HG02981 (cell line): ENCODE measurements at regions not wholly inside any gene's neighbourhood (a gene's known extent, or its start where the extent isn't known, plus 50 kb on each side); places are given as distances from the start of the nearest gene placed in this dataset.
"Not testable (repeated sequence)": the region's sequence is repeated elsewhere in the genome, so short reads cannot be mapped to it uniquely, and the experiment has no call there.

Source experiments
- ATAC-seq: cut with Tn5 transposase; IDR thresholded peaks from one replicate; pipeline ENCODE4 v1.9.1; 2021; ENCODE audit warnings: mild to moderate bottlenecking, moderate library complexity; ENCODE audit not compliant: unreplicated experiment

DNA sequence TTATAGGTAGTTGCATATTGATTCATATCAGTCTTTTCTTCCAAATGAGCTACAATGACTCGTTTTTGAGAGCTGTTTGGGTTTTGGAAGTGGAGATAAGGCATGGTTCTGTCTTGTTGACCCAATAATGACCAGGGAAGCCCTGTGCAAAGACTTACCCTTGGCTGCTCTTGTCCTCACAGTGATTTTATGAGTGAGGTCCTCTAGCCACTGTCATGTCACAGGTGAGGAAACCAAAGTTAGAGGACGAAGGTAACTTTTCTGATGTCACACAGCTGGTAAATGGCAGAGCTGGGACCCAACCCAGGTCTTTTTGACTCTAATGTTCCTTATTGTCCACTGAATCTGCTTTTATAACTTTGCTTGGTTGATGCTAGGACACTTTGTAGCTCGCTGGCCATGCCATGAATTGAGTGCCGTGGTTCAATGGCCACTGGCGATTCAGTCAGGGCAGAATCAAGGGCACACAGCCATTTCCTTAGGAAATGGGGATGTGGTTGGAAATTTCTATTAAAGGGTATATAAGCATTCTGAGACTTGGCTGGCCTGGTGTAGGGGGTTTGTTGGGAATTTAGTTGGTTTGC lies 249.1 kb downstream of the GOLGA6L6 start:
- ATAC-seq = not testable (repeated sequence)

DNA sequence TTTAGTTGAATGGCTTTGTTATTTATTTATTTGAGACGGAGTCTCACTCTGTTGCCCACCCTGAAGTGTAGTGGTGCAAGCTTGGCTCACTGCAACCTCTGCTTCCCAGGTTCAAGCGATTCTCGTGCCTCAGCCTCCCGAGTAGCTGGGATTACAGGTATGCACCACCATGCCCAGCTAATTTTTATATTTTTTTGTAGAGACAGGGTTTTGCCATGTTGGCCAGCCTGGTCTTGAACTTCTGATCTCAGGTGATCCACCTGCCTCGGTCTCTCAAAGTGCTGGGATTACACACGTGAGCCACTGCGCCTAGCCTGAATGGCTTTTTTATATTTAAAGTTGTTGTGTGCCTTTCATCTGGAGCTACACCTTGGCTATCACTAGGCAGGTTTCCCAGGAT lies 250.0 kb downstream of the GOLGA6L6 start:
- not testable (repeated sequence) for ATAC-seq

DNA sequence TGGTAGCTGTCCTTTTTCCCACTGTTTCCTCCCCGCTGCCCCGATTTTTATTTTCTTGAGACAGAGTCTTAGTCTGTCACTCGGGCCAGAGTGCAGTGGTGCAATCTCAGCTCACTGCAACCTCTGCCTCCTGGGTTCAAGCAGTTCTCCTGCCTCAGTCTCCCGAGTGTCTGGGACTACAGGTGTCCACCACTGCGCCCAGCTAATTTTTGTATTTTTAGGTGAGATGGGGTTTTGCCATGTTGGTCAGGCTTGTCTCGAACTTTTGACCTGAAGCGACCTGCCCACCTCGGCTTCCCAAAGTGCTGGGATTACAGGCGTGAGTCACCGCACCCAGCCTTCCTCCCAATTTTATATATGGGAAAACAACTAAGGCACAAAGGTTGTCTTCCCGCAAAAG lies 251.0 kb downstream of the GOLGA6L6 start:
- not testable (repeated sequence) for ATAC-seq

DNA sequence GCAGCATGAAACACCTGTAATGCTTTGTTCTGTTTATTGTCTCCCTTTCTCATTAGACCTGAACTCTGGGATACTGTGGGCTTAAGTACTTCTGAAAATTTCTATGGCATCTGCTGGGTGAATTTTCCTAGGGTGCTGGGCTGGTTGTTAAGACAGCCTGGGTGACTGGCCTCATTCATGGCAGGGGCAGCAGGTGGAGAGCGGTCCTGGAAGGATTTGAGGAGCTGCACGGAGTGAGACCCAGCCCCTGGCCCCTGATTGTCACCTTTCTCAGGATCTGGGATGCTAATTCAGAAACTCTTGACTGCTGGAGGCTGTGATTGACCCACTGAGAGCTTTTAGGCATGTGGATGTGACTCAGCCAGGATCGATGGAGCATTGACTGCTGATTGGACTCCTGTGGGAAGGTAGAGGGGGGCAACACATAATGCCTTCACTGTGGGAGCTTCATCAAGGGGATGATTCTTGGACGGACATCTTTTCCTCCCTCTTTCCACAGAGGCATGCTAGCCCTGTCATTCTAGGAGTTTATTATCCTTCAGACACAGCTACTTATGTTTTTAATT lies 252.0 kb downstream of the GOLGA6L6 start:
- ATAC-seq = not testable (repeated sequence)

DNA sequence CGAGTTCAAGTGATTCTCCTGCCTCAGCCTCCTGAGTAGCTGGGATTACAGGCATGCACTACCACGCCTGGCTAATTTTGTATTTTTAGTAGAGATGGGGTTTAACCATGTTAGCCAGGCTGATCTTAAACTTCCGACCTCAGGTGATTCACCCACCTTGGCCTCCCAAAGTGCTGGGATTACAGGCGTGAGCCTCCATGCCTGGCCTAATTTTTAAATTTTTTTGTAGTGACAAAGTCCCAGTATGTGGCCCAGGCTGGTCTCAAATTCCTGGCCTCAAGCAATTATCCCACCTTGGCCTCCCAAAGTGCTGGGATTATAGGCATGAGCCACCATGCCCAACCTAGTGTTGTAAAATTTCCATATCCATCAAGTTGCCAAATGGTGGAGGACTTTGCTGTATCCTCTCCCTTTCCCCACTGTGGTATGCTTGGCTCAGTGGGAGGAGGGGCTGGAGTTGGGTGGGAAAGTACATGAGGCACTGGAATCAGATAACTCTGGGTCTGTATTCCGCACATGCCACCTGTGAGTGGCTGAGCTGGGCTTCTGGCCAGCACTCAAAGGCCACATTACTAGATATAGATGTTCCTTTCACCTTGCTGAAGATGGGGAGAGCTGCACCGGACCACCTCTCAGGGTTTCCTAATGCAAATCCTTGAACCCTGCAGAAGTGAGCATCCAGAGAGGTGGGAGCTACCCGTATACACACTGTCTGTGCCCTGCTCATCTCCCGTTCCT lies 252.6 kb downstream of the GOLGA6L6 start:
- not testable (repeated sequence) for ATAC-seq

DNA sequence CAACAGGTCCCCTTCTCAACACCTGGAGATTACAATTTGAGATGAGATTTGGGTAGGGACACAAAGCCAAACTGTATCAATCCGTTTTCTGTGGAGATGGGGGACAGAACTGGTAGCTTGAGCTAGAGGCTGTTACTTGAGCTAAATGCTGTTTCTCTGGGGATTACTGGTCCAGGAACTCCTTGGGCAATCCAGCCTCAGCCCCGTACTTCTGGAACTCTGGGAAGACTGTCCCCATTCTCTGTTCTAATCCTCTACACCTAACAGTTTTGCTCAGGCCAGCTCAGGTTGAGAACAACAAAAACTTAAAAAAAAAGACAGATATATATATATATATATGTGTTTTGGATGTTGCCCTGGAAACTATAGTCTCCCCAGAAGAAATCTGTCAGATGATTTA lies 255.0 kb downstream of the GOLGA6L6 start:
- ATAC-seq = not testable (repeated sequence)

DNA sequence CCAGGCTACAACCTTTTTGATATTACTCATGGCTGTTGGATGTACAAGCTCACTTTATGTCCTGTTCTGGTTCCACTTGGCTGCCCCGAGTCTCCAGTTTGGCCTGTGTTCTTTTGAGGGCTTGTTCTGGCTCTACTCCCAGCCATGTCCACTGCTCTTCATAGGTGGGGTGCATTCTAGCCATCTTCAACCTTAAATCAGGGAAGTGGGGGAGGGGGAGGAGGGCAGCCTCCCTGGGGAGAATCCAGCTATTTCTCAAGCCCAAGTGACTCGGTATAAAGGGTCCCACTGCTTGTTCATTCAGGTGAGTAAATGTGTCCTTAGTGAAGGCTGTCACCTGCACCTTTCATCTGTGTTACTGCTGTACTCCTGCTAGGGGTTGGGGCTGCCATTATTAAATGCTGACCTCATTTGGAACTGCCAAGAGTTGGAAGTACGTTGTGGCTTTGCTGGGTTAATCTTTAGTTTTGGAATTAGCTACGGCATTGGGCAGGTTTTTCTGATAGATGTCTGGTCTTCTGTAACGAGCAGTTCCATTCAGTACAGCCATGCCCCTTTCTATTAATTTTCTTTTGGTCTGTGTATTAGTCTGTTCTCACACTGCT lies 255.8 kb downstream of the GOLGA6L6 start:
- ATAC-seq = not testable (repeated sequence)

DNA sequence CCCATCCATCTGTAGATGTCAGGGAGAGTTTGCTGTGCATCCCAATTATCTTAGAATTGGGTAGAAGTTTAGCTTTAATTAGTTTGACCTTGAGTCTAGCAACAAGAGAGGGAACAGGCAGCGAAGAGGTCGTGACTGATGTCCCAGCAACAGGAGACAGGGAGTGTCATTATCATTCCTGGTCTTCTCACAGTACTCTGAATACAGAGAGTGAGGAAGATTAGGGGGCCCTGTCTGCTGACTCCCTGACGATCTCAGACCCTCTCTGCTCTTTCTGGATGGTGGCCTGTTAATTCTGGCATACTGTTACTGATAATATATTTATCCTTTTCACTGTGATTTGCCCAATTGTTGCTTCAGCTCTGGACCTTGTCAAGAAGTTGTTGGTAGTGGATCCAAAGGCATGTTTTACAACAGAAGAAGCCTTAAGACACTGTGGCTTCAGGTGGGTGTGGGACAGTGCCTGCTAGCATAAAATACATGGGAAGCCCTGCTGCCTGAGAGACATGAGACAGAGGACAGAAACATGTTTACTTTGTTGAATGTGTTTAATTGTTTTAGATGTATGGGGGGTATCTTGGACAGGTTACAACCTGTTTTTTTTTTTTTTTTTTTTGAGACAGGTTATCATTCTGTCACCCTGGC lies 256.6 kb downstream of the GOLGA6L6 start:
- ATAC-seq = not testable (repeated sequence)

DNA sequence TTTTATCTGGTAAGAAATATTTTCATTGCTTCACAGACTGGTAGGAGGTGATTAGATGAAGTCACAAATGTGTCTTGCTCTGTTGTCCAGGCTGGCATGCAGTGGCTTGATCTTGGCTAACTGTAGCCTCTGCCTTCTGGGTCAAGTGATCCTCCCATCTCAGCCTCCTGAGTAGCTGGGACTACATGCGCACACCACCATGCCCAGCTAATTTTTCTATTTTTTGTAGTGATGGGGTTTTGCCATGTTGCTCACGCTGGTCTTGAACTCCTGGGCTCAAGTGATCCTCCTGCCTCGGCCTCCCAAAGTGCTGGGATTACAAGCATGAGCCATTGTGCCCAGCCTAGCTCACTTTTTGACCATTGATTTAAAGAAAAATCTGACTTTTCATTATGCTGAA lies 257.9 kb downstream of the GOLGA6L6 start:
- ATAC-seq = not testable (repeated sequence)

DNA sequence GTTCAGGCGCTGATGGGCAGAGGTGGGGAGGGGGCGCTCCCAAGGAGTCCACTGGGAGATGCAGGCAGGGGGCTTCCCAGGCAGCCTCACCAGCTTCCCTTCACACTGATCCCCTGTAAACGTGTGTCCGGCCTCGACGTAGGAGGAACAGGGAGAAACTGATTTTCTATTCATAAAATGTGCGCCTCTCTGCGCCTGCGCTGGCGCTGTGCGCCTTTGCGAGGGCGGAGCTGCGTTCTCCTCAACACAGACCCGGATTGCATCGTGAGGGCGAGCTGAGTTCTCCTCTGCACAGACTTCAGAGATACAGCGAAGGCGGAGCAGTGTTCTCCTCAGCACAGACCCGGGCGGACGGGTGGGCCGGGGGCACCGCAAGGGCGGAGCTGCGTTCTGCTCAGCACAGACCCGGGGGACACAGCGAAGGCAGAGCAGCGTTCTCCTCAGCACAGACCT lies 259.1 kb downstream of the GOLGA6L6 start:
- not testable (repeated sequence) for ATAC-seq

DNA sequence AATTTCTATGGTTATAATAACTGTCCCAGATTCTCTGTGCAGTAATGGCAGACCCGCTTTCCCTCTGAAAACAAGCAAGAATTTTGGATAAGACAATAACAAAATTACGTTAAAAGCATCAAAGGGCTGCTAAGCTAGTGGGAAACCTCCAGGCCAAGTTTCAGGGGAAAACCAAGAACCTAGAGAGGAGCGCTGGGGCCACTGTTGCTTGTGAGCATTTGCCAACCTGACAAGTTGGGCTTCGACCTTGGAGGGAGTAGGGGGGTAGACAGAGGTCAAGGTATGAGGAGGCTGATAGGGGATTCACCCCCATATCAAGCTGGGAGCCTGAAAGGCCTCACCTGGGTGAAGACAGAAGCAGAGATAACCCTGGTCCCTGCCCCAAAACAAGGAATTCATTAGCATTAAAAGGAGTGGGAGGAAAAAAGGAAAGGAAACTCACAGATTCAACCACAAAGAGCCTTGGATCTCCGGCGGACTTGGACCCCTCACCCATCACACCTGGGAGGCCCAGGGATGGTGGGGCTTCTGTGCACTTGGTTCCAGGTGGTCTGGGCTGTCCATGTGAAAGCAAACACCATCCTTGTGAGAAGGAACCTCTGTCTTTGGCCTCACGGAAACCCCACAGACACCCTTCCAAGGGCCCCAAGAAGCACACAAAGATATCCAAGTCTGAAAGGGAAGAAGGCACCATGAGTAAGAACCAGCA lies 259.9 kb downstream of the GOLGA6L6 start:
- ATAC-seq = not testable (repeated sequence)

DNA sequence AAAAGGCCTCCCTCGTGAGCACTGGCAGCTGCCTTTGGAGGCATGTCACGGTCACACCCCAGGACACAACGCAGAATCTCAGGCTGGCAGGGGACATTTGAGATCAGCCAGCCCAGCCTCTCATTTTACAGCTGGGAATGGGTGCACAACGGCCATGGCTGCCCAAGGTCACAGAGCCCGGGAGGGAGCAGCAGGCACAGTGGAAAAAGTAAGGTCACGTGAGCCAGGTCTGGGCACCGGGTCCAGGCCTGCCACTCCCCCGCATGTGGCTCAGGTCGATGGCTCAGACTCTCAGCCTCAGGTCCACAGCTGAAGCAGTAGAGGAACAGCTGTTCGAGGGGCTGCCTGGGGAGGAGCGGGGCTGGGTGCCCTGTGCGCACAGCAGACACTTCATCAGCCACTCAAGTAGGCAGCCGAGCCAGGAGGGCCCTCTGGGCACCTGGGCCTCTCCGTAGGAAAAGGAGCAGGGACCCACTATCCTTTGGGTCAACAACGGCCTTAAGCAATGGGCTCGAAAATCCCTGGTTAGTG lies 260.6 kb downstream of the GOLGA6L6 start:
- ATAC-seq = no peak

DNA sequence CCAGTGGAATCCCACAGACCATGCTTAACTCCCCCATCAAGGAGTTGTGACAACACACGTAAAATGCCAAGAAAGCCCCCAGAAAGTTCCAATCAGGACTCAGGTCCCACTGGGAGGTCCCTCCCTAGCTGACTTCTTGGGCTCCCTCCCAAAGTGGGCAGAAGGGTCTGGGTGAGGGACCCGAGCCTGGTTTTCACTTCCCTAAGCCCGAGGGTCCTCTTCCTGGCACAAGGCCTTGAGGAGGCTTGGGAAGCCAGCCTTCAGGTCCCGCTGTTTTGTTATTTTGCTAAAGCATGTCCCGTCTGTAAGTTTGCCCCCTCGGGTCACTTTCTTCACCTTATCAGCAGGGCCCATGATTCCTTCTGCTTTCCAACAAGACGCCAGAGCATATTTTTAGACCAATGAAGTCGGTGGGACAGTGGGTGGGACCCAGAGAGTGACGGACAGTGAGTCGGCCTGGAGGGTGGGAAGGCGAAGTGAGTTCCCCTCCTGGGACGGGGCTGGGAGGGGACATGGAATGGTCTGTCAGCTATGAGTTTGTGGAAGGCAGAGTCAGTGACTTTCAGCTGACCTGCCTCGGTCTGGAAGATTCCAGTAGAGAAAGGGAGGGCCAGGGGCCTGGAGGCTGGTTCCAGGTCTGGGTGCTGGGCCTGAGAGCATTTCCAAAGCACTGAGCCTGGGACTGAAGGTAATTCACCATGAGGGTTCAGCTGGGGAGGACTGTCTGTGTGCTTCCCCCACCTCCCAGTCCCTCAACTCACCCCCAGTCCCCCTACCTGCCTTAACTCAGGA lies 261.3 kb downstream of the GOLGA6L6 start:
- ATAC-seq = not testable (repeated sequence)

DNA sequence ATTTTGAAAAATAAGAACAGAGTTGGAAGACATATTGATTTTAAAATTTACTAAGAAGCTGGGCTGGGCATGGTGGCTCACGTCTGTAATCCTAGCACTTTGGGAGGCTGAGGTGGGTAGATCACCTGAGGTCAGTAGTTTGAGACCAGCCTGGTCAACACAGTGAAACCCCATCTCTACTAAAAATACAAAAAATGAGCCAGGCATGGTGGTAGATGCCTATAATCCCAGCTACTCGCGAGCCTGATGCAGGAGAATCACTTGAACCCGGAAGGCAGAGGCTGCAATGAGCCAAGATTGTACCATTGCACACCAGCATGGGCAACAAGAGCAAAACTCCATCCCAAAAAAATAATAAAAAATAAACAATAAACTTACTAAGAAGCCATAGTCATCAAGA lies 262.5 kb downstream of the GOLGA6L6 start:
- not testable (repeated sequence) for ATAC-seq

DNA sequence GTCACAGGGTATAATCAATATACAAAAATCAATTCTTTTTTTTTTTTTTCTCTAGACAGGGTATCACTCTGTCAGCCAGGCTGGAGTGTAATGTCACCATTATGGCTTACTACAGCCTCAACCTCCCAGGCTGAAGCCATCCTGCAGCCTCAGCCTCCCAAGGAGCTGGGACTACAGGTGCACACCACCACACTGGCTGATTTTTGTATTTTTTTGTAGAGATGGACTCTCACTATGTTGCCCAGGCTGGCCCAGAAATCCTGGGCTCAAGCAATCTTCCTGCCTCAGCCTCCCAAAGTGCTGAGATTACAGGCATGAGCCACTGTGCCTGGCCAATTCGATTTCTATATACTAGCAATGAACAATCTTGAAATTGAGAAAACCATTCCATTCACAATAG lies 263.2 kb downstream of the GOLGA6L6 start:
- ATAC-seq = not testable (repeated sequence)

DNA sequence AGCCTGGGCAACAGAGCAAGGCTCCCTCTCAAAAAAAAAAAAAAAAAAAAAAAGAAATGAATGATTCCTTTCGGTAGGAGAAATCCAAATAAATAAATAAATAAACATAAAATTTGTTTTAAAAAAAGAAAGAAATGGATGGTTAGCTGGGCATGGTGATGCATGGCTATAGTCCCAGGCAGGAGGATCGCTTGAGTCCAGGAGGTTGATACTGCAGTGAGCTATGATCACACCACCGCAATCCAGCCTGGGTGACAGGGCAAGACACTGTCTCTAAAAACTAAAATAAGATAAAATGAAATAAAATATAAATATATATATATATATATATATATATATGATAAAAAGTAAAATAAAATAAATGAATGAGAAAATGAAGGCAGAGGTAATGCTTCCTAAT lies 264.1 kb downstream of the GOLGA6L6 start:
- not testable (repeated sequence) for ATAC-seq

DNA sequence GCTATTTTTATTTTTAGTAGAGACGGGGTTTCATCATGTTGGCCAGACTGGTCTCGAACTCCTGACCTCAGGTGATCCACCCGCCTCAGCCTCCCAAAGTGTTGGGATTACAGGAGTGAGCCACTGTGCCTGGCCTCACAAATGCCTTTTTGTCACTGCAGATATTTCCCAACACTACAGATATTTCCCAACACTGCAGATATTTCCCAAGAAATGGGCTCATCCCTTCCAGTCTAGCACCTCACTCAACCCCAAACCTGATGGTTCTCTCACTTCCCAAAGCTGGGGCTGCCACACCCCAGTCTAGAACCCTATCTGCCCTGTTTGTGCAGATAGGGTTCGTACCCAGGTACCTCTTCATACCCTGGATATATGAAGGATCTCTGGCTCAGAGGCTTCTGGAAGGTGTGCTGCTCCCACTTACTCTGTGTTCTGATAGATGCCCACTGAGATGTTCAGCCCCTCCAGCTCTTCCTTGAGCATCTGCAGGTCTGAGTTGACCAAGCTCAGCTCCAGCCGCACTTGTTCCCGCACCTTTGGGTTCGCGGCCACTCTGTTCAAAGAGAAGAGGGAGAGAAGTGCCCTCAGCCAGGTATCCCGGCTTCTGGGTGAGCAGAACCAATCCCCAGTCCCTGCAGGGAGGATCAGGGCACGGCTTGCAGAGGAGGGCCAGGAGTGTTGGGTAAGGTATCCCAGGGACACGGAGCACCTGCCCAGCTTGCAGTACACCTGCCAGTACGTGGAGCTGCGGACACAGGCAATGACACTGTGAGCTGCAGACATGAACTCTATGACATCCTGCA lies 265.1 kb downstream of the GOLGA6L6 start:
- not testable (repeated sequence) for ATAC-seq

DNA sequence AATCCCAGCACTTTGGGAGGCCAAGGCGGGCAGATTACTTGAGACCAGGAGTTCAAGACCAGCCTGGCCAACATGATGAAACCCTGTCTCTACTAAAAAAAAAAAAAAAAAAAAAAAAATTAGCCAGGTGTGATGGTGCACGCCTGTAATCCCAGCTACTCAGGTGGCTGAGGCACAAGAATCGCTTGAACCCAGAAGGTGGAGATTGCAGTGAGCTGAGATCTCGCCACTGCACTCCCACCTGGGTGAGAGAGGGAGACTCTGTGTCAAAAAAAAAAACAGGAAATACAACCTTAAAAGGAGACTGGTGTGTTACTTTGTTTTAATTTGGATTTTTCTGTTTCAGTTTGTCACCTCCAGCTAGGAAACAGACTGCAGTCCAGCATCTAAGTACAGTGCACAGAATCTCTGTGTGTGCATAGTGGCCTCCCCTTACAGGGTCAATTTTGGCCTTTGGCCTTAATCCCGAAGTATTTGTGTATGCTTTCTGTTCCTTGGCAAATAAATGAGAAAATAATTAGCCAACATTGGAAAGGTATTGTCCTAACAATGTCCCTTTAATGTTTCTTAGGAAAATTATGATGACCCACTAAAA lies 266.1 kb downstream of the GOLGA6L6 start:
- not testable (repeated sequence) for ATAC-seq
